Non-pigmented ciliary epithelial cell (primary cell): ENCODE measurements at regions not wholly inside any gene's neighbourhood (a gene's known extent, or its start where the extent isn't known, plus 50 kb on each side); places are given as distances from the start of the nearest gene placed in this dataset.

ENCODE experiments used
- DNase-seq: peaks from one replicate; pipeline ENCODE4 v3.0.0-alpha.2; 2010; ENCODE audit warnings: low read depth

GRCh38 chr12:19710811-19711793 lies 271.8 kb downstream of the AEBP2 start:
- DNase-seq, result no peak

- DNase-seq, result peak; percentile 71
Observed at GRCh38 chr12:19712041-19712440, 272.7 kb downstream of the AEBP2 start.

- DNase-seq, result no peak
Observed at GRCh38 chr12:19718401-19718800, 279.1 kb downstream of the AEBP2 start.

GRCh38 chr12:19719672-19720071 lies 280.4 kb downstream of the AEBP2 start:
- no peak for DNase-seq

GRCh38 chr12:19726122-19726521 lies 286.8 kb downstream of the AEBP2 start:
- DNase-seq, result no peak

- DNase-seq, result no peak
Observed at GRCh38 chr12:19726592-19726991, 287.3 kb downstream of the AEBP2 start.

GRCh38 chr12:19737019-19737418 lies 297.7 kb downstream of the AEBP2 start:
- no peak for DNase-seq

GRCh38 chr12:19739195-19739776 lies 300.0 kb downstream of the AEBP2 start:
- peak; percentile 38 for DNase-seq

- DNase-seq, result no peak
Observed at GRCh38 chr12:19740472-19741131, 301.3 kb downstream of the AEBP2 start.

- no peak for DNase-seq
Observed at GRCh38 chr12:19741132-19741489, 301.8 kb downstream of the AEBP2 start.

GRCh38 chr12:19744705-19745218 lies 305.5 kb downstream of the AEBP2 start:
- peak; percentile 52 for DNase-seq

GRCh38 chr12:19746471-19746870 lies 307.2 kb downstream of the AEBP2 start:
- DNase-seq, result no peak

- no peak for DNase-seq
Observed at GRCh38 chr12:19749906-19750574, 310.7 kb downstream of the AEBP2 start.

- no peak for DNase-seq
Observed at GRCh38 chr12:19751078-19751477, 311.8 kb downstream of the AEBP2 start.

GRCh38 chr12:19752712-19753111 lies 313.4 kb downstream of the AEBP2 start:
- no peak for DNase-seq

GRCh38 chr12:19755136-19755535 lies 315.8 kb downstream of the AEBP2 start:
- DNase-seq, result no peak

- DNase-seq, result no peak
Observed at GRCh38 chr12:19757317-19757877, 318.1 kb downstream of the AEBP2 start.

GRCh38 chr12:19759227-19759626 lies 319.9 kb downstream of the AEBP2 start:
- peak; percentile 69 for DNase-seq

- DNase-seq, result no peak
Observed at GRCh38 chr12:19760611-19761010, 321.3 kb downstream of the AEBP2 start.

GRCh38 chr12:19761463-19761862 lies 322.2 kb downstream of the AEBP2 start:
- no peak for DNase-seq

GRCh38 chr12:19763488-19763887 lies 324.2 kb downstream of the AEBP2 start:
- DNase-seq, result no peak

GRCh38 chr12:19764408-19764807 lies 325.1 kb downstream of the AEBP2 start:
- no peak for DNase-seq
